ENCODE measurements at regions not wholly inside any gene's neighbourhood (a gene's known extent, or its start where the extent isn't known, plus 50 kb on each side); places are given as distances from the start of the nearest gene placed in this dataset.
"Not testable (repeated sequence)": the region's sequence is repeated elsewhere in the genome, so short reads cannot be mapped to it uniquely, and the experiment has no call there.

DNA sequence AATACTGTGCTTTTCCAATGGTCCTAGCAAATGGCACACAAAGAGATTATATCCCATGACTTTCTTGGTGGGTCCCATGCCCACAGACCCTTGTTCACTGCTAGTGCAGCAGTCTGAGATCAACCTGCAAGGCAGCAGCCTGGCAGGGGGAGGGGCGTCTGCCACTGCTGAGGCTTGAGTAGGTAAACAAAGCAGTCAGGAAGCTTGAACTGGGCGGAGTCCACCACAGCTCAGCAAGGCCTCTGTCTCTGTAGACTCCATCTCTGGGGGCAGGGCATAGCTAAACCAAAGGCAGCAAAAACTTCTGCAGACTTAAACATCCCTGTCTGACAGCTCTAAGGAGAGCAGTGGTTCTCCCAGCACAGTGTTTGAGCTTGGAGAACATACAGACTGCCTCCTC is 82.9 kb downstream of the ZNF737 start:
- DNase-seq (ENCODE audit: low spot score) = no peak

DNA sequence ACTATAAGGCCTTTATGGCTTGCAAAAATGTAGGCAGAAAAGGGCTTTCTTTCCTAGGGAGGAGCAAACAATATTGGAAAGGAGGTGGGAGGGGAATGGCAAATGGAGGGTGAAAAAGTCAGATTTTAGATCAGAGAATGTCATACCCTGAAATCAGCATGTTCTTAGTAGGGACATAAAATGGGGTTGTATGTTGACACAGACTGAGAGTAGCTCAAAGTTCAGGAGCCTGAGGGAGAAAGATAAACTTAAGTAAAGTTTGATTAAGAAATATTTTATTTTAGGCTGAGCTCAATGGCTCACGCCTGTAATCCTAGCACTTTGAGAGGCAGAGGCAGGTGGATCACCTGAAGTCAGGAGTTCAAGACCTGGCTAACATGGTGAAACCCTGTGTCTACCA is 83.8 kb downstream of the ZNF737 start:
- no peak for DNase-seq (ENCODE audit: low spot score)

DNA sequence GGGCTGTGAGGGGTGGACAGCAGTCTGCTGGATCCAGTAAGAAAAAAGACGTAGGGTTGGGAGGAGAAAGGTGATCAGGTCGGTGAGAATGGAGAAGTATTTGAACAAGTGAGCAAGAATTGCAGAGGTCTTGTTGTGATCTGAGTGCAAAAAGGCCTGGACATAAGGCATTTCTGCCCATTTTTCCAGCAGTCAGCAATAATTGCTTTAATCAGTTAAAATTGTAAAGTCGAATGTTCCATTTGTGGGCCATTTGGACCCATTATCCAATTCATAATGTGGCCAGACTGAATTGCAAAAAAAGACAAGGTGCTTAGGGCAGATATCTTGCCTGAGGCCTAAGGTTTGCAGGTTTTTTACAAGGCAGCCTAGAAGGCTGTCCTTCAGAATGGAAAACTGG is 86.1 kb downstream of the ZNF737 start:
- no peak for DNase-seq (ENCODE audit: low spot score)

DNA sequence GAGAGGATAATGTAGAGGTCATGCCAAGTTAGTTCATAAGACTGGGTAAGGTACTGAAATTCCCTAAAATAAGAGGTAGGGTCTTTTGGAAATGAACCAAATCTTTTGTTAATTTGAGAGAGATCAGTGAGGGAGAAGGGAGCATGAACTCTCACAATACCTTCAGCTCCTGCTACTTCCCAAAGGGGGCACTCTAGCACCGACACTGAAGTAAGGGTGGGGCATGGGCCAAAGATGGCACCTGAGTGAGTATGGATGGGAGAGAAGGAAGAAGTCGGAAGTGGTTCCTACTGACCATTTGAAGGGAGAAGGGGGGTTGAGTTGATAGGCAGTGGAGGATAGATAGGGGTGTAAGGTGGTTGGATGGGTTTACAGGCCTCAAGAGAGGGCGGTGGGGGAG is 86.6 kb downstream of the ZNF737 start:
- no peak for DNase-seq (ENCODE audit: low spot score)

DNA sequence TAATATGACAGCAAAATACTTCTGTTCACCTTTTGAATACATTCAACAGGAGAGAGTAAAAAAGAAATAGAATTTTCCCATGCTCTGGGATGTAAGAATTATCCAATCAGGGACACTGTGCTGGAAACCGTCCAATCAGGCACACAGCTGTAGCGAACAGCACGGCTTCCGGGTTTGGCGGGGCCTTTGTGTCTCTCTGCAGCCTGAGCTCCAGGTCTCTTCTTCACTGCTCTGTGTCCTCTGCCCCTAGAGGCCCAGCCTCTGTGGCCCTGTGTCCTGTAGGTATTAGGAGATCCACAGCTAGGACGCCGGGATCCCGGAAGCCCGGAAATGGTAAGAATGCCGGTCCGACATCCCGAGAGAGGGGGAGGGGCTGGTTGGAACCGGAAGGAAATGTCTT is 92.7 kb downstream of the ZNF737 start:
- no peak for DNase-seq (ENCODE audit: low spot score)

DNA sequence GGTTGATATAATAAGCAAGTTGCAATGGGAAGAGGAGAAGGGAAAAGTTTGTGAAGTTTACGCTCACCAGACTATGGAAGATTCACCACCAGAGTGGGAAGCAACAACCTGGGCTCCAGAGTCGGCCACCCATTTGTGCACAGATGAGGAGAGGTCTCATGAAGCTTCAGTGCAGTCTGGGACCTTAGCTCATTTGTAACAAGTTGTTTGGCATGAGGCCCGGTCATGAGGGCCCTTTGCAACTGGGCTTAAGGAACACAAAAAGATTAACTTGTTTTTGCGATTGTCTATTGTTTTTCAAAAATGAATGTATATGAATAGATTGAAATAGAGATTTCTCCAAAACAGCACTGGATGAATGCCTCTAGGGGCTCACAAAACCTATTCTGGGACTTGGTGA is 94.2 kb downstream of the ZNF737 start:
- DNase-seq (ENCODE audit: low spot score) = no peak

DNA sequence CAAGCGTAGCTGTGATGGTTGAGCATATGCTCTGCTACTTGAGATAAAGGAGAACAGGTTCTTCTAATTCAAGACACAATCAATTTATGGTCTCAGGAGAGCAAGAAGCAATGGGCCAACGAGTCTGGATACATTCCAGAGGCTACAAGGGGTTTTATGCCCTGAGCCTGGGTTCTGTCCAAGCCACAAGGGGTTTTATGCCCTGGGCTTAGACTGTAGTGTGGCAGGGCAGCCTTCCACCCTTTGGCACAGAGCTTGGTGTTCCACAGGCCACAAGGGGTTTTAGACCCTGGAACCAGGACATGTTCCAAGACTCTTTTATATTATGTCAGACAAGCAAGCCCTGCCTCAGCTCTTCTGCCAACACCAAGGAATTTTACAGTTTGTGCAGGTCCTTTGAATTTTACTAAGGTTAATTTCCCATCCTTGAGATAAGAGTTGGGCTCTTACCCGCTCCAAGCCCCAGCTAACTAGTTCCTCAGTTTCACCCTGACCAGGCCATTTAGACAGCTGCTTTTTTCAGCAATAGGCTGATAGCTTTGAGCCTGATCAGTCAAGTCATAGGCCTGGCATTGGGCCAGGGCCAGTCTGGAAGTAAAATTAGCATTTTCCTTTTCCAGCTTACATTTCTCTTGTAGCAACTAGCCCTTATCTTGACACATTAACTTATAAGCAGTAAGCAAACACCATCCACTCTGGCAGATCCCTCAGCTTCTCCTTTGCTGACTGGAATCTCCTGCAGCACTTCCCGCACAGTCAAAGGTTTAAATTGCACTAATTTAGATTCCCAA is 95.0 kb downstream of the ZNF737 start:
- no peak for DNase-seq (ENCODE audit: low spot score)

DNA sequence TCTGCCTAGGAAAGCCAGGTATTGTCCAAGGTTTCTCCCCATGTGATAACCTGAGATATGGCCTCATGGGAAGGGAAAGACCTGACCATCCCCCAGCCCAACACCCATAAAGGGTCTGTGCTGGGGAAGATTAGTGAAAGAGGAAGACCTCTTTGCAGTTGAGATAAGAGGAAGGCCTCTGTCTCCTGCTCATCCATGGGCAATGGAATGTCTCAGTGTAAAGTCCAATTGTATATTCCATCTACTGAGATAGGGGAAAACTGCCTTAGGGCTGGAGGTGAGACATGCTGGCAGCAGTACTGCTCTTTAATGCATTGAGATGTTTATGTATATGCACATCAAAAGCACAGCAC is 99.0 kb downstream of the ZNF737 start:
- DNase-seq (ENCODE audit: low spot score) = not testable (repeated sequence)

DNA sequence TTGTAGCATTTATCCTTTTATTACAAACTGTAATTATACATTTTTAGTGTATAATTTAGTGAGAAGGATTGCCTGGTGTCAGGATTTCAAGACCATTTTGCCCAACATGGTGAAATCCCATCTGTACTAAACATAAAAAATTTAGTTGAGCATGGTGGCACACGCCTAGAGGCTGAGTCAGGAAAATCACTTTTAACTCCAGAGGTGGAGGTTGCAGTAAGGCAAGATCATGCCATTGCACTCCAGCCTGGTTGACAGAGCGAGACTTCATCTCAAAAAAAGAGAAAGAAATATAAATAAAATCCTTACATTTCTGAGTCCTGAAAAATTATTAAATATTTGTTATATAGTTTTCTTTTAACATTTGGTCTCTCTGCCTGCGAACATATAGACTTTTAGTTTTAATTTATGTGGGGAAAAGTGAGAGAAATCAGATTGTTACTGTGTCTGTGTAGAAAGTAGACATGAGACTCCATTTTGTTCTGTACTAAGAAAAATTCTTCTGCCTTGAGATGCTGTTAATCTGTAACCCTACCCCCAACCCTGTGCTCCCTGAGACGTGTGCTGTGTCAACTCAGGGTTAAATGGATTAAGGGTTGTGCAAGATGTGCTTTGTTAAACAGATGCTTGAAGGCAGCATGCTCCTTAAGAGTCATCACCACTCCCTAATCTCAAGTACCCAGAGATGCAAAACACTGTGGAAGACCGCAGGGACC is 99.5 kb downstream of the ZNF737 start:
- DNase-seq (ENCODE audit: low spot score) = not testable (repeated sequence)

DNA sequence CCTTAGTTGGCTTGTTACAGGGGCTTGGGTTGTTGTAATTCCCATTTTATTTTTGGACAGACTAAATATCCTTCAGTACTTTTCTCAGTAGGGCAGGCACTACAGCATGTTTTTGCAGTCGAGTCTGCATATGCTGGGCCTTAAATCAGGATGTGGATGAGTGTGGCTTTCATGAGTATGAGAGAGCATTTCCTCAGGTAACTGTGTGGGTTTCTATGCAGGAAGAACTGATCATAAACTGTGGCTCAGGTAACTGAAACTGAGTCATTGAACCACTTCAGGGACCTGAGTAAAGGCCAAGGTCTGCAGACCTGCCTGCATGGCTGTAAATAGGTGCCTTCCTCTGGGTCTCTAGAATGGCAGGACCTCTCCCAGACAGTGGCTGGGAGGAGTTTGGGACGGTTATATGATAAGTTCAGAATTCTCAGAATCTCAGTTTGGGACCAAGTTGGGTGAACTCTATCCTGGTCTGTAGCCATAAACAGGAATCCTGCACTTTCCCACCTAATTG is 112.1 kb downstream of the ZNF737 start:
- no peak for DNase-seq (ENCODE audit: low spot score)

DNA sequence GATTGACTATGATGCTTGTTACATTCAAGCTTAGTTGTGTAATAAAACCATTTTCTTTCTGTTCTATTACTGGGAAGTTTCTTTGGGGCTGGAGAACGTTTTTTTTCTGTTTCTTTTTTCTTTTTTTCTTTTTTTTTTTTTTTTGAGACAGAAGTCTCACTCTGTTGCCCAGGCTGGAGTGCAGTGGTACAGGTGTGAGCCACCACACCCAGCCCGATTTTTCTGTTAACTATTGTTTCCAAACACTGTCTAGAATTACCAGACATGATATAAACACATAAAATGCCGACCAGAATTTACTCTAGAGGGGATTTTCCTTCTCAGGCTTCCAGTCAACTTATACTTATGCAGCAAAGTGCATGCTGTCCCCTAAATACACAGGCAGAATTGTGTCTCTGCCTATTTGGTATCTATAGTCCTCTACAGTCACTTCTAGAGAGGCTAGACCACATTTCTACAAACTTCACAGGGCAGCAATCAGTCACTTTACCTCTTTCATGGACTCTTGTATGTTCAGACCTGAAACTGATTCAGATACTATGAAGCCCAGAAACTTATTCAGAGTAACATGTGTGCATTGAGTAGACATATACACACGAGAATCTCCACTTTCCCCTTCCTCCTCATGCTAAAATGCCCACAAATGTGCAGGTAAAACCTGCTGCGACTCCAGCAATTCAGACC is 121.2 kb downstream of the ZNF737 start:
- no peak for DNase-seq (ENCODE audit: low spot score)

DNA sequence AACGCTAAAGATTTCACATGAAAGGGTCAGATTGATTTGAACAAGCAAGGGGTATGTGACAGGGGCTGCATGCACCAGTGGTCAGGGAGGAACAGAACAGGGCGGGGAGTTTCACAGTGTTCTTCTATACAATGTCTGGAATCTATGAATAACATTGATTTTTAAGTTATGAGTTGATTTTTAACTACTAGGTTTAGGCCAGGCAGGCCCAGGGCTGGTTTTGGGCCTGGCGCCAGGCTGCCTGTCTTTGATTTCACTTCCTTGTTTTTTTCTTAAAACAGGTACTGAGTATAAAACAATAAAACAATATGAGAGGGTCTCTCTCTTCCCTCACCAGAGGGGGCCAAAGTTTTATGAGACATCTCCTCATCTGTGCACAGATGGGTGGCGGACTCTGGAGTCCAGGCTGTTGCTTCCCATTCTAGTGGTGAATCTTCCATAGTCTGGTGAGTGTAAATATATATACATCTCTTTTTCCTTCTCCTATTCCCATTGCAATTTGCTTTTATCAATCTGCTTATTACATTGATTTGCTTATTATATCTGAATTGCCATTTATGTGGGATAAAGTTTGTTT is 133.2 kb downstream of the ZNF737 start:
- not testable (repeated sequence) for DNase-seq (ENCODE audit: low spot score)

DNA sequence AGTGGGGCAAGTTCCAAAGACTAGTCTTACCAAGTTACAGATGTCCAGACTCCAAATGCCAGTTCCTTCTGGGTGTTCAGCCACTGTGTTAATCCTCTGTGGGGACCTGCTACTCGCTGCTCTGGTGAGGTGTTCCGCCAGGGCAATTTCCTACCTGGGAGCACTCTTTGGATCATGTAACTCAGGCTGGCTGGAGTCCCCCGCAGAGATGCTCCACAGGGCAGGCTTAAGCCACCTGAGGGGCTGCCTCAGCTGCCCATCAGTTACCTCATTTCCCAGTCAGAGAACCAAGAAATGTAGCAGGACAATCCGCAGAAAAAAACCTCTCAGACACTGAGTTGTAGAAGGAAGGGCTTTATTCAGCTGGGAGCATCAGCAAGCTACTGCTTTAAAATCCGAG is 133.8 kb downstream of the ZNF737 start:
- no peak for DNase-seq (ENCODE audit: low spot score)

DNA sequence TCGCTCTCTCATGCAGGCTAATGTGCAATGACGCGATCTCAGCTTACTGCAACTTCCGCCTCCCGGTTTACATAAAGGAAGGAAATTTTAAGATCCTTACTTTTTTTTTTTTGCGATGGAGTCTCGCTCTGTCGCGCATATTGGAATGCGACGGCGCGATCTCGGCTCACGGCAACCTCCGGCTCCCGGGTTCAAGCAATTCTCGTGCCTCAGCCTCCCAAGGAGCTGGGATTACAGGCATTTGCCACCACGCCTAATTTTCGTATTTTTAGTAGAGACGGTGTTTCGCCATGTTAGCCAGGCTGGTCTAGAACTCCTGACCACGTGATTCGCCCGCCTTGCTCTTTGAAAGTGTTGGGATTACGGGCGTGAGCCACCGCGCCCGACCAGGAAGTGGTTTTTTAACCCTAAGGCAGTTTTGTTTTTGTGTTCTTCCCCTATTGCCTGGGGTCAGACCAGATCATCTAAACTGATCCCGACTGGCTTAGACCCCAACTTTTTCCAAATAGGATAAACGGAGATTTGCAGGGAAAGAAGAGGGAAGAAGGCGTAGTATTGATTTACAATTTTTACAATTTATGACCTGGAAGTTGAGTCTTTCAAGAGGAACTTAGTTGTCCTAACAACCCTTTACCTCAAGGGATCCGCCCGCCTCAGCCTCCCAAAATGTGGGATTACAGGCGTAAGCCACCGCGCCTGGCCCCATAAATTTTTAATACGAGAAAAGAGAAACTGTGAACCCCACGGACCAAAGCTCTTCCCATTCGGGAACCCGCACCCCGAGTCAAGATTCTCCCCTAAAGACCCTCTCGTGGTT is 142.0 kb downstream of the ZNF737 start:
- DNase-seq (ENCODE audit: low spot score) = peak; percentile 40

DNA sequence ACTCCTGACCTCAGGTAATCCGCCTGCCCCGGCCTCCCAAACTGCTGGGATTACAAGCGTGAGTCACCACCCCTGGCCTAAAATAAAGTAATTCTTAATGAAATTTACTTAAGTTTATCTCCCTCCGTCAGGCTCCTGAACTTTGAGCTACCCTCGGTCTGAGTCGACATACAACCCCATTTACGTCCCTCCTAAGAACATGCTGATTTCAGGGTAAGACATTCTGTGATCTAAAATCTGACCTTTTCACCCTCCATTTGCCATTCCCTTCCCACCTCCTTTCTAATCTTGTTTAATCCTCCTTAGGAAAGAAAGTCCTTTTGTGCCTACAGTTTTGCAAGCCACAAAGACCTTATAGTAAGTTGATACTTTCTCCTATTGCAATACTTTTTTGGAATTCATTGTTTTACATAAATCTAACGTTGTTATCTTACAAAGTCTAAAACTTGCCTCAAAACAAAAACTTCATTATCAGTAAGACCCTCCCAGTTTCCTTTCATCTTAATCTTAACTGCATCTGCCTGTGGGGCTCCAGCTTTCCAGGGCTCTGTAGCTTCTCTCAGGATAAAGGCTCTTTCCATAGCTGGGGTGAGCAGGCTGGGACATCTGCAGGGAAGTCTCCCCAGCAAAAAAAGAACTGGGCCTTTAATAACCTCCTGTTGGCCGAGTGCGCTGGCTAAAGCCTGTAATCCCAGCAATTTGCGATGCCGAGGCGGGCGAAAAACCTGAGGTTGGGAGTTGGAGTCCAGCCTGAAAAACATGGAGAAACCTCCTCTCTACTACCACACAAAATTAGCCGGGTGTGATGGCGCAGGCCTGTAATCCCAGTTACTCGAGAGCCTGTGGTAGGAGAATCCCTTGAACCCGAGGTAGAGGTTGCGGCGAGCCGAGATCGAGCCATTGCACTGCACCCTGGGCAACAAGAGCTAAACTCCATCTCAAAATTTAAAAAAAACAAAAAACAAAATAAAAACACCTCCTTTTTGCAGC is 143.1 kb downstream of the ZNF737 start:
- no peak for DNase-seq (ENCODE audit: low spot score)

DNA sequence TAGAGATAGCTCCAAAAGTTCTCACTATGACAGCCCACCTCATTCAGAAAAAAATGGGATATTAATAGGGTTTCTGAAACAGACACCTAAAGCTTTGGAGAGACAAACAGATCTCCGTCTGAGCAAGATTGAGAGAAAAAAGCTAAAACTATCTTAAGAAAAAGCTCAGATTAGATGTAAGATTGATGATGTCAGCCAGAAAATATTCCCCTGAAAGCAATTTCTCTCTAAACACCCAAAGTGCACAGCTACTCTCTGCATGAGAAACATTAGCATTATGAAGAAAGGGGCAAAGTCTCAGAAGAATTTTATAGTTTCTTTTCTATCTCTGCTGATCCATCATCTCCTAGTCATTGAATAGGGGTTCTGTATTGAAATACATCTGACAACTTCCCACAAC is 148.9 kb downstream of the ZNF737 start:
- no peak for DNase-seq (ENCODE audit: low spot score)

DNA sequence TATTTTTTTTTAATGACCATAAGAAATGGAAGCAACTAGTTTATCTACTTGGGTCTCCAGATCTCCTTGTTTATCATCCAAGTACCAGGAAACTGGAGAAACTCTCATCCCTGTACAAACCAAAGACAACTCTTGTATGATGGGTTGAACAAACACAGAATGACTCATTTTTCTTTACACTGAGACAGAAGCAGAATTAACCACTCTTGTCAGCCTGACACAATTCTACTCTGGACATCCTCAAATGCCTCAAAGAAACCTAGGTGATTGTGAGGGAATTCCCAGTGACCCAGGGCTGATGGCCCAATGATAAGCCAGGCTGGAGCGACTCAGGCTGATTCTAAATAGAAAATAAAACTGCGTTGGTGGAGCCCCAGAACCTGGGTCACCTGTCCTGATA is 151.5 kb downstream of the ZNF737 start:
- DNase-seq (ENCODE audit: low spot score) = no peak

DNA sequence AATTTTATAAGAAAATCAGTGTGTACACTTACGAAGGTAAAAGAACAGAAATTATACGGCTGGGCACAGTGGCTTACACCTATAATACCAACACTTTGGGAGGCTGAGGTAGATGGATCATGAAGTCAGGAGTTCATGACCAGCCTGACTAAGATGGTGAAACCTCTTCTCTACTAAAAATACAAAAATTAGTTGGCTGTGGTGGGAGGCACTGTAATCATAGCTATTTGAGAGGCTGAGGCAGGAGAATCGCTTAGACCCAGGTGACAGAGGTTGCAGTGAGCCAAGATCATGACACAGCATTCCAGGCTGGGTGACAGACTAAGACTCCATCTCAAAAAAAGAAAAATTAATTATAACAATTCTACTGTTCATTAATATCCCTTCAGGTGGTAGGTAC is 151.9 kb downstream of the ZNF737 start:
- DNase-seq (ENCODE audit: low spot score) = no peak

DNA sequence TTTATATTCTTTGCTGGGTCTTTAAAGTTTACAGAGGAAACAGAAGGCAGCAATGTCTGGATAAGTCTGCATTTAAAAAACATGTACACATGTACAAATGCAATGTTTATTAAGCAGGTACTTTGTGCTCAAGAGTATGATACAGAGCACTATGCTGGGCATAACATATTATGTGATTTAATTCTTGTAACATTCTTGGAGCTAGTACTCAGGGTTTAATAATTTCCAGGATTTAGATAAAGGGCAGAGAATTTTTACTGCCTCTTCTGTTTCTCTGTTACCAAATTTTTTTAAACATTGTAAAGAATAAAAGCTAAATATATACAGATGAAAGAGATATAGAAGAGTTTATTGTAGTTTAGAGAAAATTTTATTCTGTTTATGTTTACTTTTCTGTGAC is 152.7 kb downstream of the ZNF737 start:
- no peak for DNase-seq (ENCODE audit: low spot score)

DNA sequence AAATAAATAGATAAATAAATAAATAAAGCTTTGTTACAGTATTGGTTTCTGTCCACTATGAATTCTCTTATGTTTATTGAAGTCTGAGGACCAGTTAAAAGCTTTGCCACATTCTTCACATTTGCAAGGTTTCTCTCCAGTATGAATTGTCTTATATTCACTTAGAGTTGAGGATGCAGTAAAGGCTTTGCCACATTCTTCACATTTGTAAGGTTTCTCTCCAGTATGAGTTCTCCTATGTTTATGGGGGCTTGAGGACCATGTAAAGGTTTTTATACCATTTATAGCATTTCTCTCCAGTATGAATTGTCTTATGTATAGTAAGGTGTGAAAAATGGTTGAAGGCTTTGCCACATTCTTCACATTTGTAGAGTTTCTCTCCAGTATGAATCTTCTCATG is 168.3 kb downstream of the ZNF737 start:
- no peak for DNase-seq (ENCODE audit: low spot score)

Data from kidney capillary endothelial cell (primary cell).